Endometrial microvascular endothelial cells (primary cell): ENCODE measurements at regions not wholly inside any gene's neighbourhood (a gene's known extent, or its start where the extent isn't known, plus 50 kb on each side); places are given as distances from the start of the nearest gene placed in this dataset.

Source experiments
- in situ Hi-C: cut with HindIII; loops from 2 replicates; pipeline ENCODE4 v1.10.0; 2017; ENCODE audit warnings: low sequenced_read_pairs, low pct_unique_long_range_greater_than_20kb; ENCODE audit errors: inconsistent ontology term

DNA sequence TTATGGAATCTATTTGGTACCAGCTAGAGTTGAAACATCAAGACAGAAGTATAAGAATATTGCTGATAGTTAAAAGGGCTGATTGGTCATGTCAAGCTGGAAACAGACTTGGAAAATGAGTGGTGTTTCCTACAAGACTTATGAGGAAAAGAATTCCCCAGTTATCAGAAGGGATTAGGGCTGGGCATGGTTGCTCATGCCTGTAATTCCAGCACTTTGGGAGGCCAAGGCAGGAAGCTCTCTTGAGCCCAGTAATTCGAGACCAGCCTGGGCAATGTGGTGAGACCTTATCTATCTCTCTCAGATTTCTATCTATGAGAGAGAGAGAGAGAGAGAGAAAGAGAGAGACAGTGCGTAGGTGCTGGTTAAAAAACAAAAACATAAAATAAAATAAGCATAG, 139.5 kb upstream of the PMFBP1 start:
- in situ Hi-C loops: no loop called here

DNA sequence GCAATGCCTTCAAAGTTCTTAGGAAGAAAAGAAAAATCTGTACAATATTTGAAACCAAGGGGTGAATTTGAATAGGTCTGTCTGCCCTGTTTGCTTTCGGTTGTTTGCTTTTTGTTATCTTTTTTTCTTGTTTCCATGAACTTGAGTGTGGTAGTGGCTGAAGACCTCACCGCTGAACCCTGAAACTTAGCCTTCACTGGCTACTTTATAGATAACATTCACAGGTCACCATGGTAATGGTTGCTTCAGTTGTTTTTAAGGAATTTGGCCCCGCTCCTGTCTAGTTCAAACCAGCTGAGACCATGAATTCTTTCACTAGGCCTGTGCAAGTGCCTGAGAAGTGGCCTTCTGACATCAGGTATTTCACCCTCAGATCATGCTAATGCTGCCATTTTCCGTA, 137.0 kb upstream of the PMFBP1 start:
- in situ Hi-C loops: no loop called here

DNA sequence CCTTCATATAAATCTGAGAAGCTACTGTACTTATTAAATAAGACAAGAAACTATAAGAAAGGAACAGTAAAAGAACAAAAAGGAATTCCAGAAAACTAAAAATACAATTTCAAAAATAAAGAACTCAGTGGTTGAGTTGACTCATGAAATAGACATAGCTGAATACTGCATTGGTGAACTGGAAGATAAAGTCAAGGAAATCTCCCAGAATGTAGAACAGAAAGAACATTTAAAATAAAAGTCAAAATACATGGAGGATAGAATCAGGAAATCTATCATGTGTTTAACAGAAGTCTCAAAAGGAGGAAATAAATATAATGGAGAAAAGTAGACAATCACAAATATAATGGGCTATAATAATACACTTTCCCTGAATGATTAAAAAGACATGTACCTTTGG, 136.4 kb upstream of the PMFBP1 start:
- in situ Hi-C loops: no loop called here

DNA sequence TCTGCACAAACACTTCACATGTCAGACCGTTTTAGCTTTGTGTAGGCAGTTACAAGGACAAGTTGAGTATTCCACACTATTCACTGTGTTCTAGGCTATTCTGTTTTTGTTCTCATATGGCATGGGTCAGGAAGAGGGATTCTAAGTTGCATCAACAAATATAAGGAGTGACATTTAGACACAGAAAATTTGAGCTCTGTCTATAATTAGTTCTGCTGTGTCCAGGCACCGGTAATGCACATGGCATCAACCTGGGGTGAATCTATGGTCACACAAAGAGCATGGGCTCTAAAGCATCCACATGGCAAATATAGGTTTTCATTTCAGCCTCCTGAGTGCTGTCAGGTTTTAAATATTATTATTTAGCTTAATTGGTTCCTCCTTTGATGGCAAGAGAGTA, 130.4 kb upstream of the PMFBP1 start:
- in situ Hi-C loops: no loop called here

DNA sequence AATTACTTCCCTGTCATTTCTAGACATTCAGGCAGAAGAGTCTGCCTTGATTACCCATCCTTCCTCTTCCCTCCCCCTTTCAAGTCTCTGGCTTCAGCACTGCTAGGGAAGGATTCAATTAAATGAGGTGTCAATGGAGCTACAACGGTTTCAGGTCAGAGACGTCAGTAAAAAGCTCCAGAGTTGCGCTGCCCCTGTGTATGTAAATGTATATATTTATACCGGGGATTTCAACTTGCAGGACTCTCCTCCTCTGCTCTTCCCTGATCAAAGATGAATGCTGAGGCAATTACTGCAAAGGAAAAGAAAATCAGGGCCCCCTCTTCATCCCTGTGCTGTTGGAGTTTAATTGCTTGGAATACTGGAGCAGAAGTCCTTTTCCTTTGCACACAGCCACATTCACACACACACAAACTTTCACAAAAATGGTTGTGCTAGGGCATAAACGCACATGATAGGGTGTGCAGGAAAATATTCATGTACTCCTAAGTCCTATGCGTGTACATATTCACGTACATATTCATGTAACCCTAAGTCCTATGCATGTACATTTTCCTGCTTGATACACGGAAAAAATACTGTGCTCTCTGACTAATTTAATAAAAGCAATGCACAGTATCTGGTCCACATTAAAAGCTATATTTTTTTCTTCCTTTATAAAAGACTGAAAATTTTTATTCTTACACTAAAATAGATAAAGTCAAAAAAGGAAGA, 129.7 kb upstream of the PMFBP1 start:
- in situ Hi-C loops: no loop called here

DNA sequence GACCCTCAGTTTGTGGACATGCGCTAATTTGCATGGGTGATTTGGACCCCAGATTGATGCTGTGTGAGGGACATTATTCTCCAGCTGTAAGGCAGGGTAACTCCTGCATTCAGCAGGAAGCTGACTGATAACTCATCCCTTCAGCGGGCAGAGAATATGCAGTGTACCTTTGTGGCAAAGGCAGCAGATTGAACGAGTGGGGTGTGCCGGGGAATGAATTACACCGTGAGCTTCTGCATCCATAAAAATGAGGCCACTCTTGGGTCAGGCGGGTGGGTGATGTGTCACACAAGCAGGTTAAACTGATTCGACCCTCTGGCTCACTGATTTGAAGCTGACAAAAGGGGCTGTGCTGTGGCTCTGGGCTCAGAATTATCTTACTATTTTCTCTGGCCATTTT, 128.9 kb upstream of the PMFBP1 start:
- in situ Hi-C loops: no loop called here

DNA sequence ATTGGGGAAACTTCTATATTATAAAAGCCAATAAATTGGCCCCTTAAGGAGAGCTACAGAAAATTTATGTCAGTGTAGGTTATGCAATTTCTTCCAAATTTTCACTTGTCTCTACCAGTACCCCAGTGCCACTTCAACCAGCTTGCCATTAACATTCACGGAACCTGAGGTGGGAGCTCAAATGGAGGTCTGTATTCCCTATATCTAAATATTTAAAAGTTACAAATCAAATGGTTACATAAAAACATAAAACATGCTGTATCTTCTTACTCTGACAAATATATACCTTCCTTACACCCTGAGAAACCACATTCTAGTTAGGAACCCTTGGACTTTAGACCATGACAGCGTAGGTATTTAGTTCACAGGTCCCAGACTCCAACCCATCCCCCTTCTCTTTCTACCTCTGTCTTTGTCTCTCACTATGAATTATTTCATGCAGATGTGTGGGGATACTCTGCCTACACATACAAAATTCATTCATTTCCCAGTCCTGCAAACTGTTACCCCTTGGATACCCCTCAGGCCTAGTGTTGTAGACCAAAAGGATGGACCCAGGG, 127.8 kb upstream of the PMFBP1 start:
- in situ Hi-C loops: no loop called here

DNA sequence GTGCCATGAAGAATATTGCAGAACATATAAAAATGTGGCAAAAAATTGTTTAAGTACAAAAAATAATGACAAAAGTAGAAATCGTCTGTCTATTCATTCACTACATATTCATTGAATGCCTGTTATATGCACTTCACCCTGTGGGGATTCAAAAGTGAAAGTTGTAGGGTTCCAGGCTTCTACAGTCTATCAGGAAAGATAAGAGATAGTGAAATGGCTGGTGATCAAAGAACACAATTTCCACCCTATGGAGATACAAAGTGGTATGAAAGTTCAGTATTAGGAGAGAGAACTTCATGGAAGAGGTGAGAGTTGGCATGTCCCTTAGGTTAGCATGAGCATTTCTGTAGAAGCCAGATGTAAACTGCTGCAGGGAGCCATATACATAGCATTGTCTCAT, 127.0 kb upstream of the PMFBP1 start:
- in situ Hi-C loops: no loop called here

DNA sequence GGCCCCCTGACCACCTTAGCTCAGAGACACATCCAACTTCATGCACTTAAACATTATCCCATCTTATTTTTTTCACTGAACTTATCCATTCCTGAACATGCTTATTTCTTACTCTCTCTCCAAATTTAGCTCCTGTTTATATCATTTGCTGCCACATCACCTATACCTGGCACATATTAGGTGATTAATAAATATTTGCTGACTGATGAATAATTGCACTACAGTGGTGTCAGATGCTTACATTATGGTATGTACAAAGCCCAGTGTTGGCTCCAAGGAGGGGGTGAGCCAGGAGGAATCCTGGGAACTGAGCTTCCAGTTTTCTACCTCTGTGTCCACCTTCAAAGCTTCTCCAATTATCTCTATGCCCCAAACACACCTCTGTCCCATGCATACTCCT, 124.0 kb upstream of the PMFBP1 start:
- in situ Hi-C loops: no loop called here

DNA sequence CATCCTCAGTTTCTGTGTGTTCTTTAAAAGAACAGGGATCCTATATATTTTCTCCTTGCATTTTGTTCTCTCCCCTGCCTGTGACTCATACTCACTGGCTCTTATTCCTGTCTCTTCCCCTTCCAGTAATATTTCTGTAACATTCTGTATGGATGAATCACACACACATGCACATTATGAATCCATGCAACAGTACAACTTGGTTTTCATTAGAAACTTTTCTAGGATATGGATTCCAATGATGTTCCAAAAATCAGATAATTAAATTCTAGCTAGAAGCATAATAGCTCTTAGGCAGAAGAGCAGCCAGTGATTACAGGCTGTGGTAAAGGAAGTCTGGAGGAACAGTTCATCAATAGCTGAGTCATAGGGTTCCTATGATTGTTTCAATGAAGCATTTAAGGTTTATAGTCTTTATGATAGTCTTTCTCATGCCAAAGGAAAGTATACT, 119.6 kb upstream of the PMFBP1 start:
- in situ Hi-C loops: no loop called here

DNA sequence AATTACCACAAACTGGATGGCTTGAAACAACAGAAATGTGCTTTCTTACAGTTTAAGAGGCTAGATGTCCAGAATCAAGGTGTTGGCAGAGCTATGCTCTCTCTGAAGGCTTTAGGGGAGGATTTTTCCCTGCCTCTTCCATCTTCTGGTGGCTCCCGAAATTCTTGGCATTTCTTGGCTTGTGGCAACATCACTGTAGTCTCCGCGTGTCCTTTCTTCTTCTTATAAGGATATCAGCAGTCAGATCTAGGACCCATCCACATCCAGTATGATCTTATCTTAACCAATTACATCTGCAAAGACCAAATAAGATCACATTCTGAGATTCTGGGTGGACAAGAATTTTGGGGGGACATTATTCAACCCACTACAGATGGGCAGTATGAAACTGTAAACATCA, 119.2 kb upstream of the PMFBP1 start:
- in situ Hi-C loops: no loop called here

DNA sequence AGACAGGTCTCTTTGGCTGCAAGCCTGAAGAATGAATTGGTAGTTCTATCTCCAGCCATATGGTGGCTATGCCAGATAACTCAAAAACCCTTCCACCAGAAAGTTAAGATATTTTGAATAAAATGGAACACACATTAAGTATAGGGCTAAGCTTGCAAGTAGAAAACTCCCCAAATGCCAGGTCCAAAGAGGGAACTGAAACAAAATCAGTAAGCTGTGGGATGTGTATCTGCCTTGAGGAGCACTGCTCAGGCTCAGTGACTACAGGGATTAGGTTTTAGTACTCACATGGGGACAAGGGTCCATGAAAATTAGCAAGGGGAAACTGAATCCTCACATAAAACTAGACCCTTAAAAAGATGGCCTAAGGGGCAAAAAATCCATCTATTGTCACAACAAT, 115.7 kb upstream of the PMFBP1 start:
- in situ Hi-C loops: no loop called here

DNA sequence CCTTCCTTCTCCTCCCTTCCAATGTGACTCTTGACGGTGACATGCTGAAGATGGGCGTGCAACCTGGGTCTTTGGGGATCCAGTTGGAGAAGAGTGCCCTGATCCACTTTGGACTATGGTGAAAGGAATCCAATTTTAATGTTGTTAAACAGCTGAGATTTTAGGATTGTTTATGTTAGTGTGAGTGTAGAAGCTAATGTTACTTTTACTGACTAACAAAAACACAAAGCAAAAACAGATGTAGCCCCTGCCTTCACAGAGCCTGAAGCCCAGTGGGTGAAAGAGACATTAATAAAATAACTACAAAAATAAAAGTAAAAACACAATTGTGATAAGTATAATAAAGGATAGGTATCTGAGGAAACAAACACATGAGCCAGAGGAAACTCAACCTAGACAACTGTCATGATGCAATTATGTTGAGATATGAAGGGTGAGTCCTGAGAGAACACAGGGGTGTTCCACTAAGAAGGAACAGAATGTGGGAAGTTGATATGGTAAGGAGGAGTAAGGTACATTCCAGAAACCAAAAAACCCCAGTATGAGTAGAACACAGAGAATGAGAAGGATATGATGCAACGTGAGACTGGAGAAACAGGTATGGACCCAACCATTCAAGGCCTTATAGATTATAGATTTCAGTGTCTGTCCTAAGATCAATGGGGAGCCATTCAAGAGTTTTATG, 115.1 kb upstream of the PMFBP1 start:
- in situ Hi-C loops: no loop called here

DNA sequence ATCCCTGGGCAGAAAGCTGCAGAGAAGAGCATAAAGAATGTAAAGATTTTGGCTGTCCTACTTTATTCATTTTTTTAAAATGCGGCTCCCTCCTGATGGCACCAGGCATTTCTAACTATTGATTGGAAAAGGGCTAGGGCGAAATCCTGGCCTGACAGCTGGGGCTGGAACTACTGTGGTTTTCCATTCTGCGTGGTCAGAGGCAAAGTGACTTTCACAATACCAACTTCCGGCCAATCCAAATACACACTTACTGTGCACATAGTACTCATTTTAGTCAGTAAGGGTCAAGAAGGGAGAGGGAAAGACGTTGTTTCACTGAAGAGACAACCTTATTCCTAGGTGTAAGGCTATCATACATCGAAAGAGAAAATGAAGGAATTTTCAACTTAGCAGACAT, 113.8 kb upstream of the PMFBP1 start:
- in situ Hi-C loops: no loop called here

DNA sequence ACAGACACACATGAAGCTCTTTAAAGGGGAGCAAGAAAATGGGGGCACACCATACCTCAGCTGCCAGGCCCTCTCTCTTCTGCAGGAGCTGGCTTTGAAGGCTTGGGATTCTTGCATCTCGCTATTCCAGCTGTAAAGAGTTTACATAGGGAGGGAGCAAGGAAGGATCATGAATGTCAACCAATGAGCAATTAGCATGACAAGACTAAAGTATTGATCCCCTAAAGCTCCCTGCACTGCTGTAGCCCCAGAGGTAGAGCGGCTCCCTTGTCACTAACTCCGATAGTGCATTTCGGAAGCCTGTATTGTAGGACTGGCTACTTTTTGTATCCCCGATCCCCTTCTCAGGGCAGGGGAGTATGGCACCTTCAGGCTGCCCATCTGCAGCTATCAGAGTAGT, 113.4 kb upstream of the PMFBP1 start:
- in situ Hi-C loops: no loop called here

DNA sequence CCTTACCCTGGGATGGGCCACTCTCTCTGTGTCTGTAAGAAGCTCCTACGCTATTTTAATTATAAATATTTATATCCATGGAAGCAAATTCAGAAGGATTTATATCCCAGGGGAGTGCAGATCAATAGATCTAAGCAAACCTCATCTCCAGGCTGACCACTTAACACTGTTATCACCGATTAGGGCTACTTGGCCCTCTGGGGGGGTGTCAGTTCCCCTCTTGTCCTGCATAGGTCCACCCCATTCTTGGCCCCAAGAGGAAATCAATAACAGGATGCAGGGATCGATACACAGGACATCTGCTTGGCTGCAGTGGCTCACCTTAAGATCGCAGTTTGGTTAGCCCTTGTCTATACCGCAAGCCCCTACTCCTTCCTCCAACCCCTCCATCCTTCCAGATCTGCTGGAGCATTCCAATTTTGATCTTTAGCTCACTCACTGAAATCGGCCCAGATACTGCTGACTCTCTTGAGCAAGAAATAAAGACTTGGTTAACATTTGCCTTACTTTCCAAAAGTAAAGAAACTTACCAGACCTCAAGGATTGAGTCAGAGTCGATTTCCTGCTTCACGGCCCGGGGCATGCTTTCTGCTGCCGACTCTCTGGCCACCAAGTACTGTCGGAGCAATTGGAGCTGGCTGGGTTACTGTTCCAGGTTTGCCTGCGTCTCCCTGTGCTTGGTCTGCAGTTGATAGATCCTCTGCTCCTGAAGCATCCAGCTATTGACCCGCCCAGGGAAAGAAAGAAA, 112.3 kb upstream of the PMFBP1 start:
- in situ Hi-C loops: no loop called here

DNA sequence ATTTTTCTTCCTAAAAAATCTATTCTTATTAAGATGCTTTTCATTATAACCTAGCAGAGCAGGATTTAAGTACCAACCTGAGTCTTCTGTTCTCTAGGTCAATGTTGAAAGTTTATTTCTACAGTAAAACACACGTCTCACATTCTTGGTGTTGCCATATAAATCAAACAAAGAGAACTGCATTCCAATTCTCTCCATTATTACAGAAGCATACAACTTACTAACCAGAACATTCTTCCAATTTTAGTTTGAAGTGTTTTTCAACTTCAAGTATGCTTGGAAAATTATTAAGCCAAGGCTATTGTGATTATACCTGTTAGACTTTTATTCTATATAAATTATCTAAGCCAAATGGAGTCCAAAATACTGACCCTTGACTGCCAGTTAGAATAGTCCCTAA, 110.4 kb upstream of the PMFBP1 start:
- in situ Hi-C loops: no loop called here

DNA sequence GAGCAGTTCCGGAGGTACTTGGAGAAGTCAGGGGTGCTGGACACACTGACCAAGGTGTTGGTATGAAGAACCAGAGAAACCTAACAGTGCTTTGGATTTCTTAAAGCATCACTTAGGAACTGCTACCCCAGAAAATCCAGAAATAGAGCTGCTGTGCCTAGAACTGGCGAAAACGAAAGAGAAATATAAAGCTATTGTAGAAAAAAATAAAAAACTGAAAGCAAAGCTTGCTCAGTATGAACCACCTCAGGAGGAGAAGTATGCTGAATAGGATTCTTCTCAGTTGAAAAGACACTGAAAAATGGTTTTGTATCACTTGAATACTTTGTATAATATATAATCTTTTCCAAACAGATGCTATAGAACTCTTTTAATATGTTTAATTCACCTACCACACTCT, 106.3 kb upstream of the PMFBP1 start:
- in situ Hi-C loops: no loop called here

DNA sequence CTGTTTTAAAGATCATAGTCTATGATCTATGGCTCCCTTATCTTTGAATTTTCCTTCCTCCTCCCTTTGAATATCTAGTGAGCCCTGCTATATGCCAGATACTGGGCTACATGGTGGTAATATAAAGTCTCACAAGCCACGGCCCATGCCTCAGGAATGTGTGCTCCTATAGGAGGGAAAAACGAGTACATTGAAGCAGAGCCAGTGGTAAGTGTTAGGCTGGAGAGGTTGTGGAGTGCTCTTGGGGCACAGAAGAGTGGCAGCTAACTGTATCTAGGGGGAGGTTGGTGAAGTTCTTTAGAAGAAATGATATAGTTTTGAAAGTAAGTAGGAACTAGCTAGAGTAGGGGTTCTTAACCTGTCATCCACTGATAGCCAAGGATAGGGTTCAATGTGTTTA, 105.8 kb upstream of the PMFBP1 start:
- in situ Hi-C loops: no loop called here

DNA sequence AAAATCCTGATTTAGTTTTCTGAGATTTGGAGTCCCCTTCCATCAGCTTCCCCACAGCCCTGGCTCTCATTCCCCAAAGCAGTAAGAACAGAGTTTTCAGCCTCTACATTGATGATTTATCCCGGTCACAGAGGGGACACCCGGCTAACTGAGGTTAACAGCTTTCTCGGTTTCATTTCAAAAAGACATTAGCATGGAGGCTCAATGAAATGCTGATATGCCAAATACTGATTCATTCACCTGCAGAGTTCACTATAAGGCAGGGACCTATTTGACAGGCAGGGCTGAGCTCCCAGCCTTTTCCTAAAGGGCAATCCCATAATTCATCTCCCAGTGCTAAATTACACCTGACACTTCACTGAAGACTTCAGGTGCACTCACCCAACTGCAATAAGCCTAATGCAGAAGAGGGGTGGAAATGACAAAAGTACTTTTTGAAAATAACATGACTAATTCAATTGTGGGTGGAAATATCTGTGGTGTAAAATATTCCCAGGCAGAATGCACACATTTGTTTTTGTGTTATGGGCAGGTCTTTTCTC, 99.8 kb upstream of the PMFBP1 start:
- in situ Hi-C loops: no loop called here
